BJ (cell line): ENCODE measurements at regions not wholly inside any gene's neighbourhood (a gene's known extent, or its start where the extent isn't known, plus 50 kb on each side); places are given as distances from the start of the nearest gene placed in this dataset.

ENCODE experiments used
- CTCF ChIA-PET: fragments of 350-600 bp; formaldehyde crosslinking; extraction: SDS; loops from one replicate; lab custom pipeline; 2021; ENCODE audit warnings: antibody characterized with exemption, inconsistent platforms; lab: Yijun Ruan, JAX
- POLR2A ChIA-PET: fragments of 300-600 bp; sonication (Branson Sonifier 250); formaldehyde crosslinking; extraction: SDS; loops from one replicate; lab custom pipeline; 2021; ENCODE audit warnings: antibody characterized with exemption; lab: Charles Lee
- DNase-seq: peaks from one replicate; pipeline ENCODE4 v3.0.0-alpha.2; 2011; ENCODE audit warnings: low read depth
- H3K27me3 ChIP-seq: 2 replicates; pipeline ENCODE4 v1.6.0; 2011; ENCODE audit warnings: low read length; ENCODE audit not compliant: control insufficient read depth, insufficient read depth
- H3K36me3 ChIP-seq: 2 replicates; pipeline ENCODE4 v1.5.1; 2011; ENCODE audit warnings: low read length; ENCODE audit not compliant: control insufficient read depth, insufficient read depth
- H3K4me3 ChIP-seq: 2 replicates; pipeline ENCODE4 v1.5.1; 2011; ENCODE audit warnings: low read depth, mild to moderate bottlenecking, control low read depth, low read length
- CTCF ChIP-seq: IDR thresholded peaks from 2 replicates; pipeline ENCODE4 v1.5.1; 2011; ENCODE audit warnings: low read depth, mild to moderate bottlenecking, control low read depth, inconsistent platforms, low read length, moderate library complexity; ENCODE audit not compliant: insufficient read depth

GRCh38 chr5:87054821-87055220 is 212.9 kb upstream of the RASA1 start:
- no peaks in the 10 kb centered on the region for H3K27me3 ChIP-seq
- ChIA-PET POLR2A (no interaction called here), CTCF (no interaction called here)
- TF ChIP-seq CTCF, result no peak
- H3K36me3 ChIP-seq, result no peaks in the 10 kb centered on the region
- no peak overlapping the region for H3K4me3 ChIP-seq
- no peak for DNase-seq

GRCh38 chr5:87061046-87061445 is 206.6 kb upstream of the RASA1 start:
- Histone ChIP-seq H3K36me3 (no peaks in the 10 kb centered on the region), H3K27me3 (no peaks in the 10 kb centered on the region), H3K4me3 (no peak overlapping the region)
- DNase-seq, result no peak
- POLR2A ChIA-PET, result no interaction called here
- TF ChIP-seq CTCF, result no peak
- CTCF ChIA-PET, result interaction anchor here (0.6 to 1.2 kb wide), 2 partner anchors 9 to 16 kb away, joined by 3 read pairs; no protein-coding TSS in a partner anchor

DNA sequence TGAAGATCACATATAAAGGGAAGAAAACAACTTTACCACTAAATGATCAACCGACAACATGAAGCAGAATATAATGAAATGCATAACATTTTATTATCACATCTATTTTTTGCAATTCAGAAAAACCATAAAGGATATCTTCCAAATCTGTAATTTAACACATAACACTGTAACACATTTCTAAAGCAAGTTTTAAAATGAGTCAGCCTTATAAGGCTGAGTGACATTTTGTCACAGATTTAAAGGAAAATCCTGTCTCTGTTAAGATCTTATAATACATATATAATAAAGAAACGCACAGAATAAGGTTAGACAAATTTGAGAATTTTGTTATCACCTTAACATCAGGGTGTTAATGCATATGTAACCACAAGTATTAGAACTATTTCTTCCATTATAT is 198.4 kb upstream of the RASA1 start:
- H3K4me3 ChIP-seq, result no peak overlapping the region
- no peaks in the 10 kb centered on the region for H3K36me3 ChIP-seq
- DNase-seq, result no peak
- ChIA-PET POLR2A (no interaction called here), CTCF (interaction anchor here (0.6 to 3.2 kb wide), 9 partner anchors 10 to 343 kb away, joined by 3 to 31 read pairs (median 3); no protein-coding TSS in a partner anchor)
- no peaks in the 10 kb centered on the region for H3K27me3 ChIP-seq
- no peak for TF ChIP-seq CTCF

DNA sequence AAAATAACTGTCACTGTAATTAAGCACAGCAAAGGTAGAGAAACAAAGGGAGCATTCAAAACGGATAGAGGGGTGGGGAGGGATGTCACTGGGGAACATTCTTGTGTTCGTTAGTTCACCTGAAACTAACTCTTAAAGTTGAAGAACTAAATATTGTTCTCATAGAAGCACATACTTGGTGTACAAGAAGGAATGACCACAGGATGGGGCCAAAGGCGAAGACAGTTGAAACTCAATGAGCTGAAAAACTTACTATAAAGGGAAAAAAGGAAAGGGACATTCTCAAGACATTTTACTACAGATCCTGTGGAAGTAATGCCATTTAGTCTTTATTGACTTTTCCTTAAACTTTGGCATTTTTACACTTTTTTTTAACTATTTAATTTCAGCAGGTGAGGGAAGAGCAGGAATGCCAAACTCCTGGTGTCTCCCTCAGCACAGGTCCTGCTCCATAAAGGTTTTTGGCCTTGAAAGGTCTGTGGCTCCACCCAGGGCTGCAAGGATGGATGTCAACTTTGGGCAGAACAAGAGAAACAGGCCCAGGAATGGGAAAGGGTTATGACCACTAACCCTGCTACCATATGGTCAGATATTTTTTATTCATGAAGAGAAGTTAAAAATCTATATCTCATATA is 197.6 kb upstream of the RASA1 start:
- no peaks in the 10 kb centered on the region for H3K36me3 ChIP-seq
- H3K27me3 ChIP-seq, result no peaks in the 10 kb centered on the region
- peak; percentile 29 for DNase-seq
- CTCF ChIA-PET, result interaction anchor here (0.6 to 3.2 kb wide), 25 partner anchors 9 to 342 kb away, joined by 3 to 31 read pairs (median 3); no protein-coding TSS in a partner anchor
- TF ChIP-seq CTCF, result peak; percentile 68
- POLR2A ChIA-PET, result interaction anchor here (0.6 to 0.7 kb wide), 2 partner anchors 202 to 330 kb away, joined by 3 to 5 read pairs; no protein-coding TSS in a partner anchor
- H3K4me3 ChIP-seq, result no peak overlapping the region

- ChIA-PET CTCF (interaction anchor here (1.1 to 1.8 kb wide), 2 partner anchors 22 to 326 kb away, joined by 3 to 8 read pairs; no protein-coding TSS in a partner anchor), POLR2A (no interaction called here)
- no peak for DNase-seq
- TF ChIP-seq CTCF, result no peak
- H3K4me3 ChIP-seq, result no peak overlapping the region
- no peaks in the 10 kb centered on the region for H3K36me3 ChIP-seq
- no peaks in the 10 kb centered on the region for H3K27me3 ChIP-seq
These were observed 193.6 kb upstream of the RASA1 start for GRCh38 chr5:87074072-87074471.
